ENCODE measurements at regions not wholly inside any gene's neighbourhood (a gene's known extent, or its start where the extent isn't known, plus 50 kb on each side); places are given as distances from the start of the nearest gene placed in this dataset.

DNA sequence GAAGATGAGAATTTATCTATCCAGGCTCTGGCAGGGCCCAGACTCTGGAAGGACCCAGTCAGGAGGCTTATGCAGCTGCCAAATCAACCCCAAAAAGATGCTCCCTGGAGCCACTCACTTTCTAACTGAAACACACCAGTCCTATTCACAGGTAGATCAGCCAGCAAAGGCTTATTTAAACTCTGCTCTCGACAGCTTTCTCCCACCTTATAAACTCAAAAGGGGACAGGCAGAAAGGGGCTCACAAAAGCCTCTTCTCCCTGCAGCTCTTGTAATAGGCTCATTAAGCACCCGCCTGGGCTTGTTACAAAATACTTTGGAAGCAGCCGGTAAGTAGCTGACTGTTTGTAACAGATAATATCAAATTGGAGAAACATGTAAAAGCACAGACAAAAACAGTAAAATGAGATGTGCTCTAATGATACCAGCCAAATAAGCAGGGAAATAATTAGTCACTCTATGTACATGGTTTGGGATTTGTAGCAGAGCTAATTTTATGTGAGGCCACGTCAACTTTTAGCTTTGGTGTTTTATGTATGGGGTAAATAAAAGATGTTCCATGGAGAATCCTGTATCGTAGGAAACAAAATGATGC, 213.8 kb downstream of the NR2F2 start:
- Histone ChIP-seq H3K9me3 (ENCODE audit: control insufficient read depth, insufficient read depth, low read length) (no peaks in the 10 kb centered on the region), H3K4me3 (ENCODE audit: low read depth, low read length) (no peak overlapping the region), H3K9ac (ENCODE audit: low read depth, low read length) (no peak overlapping the region), H3K36me3 (ENCODE audit: control insufficient read depth, insufficient read depth, low read length) (no peaks in the 10 kb centered on the region), H3K27me3 (ENCODE audit: control insufficient read depth, insufficient read depth, low read length) (no peaks in the 10 kb centered on the region), H3K4me1 (ENCODE audit: control insufficient read depth, insufficient read depth, low read length) (peaks cover 5% of the 10 kb centered on the region)

DNA sequence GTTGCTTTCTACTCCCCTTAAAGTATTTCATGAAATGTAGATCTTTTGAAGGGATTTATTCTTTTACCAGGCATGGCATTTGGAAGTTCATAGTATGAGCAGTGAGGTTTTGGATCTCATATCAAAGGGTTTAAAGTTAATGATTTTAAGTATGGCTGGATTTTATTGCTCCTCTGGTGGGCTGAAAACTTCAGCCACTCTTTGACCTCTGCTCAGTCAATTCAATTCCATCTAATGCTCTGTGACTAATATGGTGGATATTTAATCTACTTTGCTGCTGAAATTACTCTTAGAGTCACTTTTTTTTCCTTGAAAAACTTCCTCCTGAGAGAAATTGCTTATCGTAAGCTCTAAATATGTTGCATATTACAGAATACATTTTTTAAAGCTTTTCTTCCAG, 218.6 kb downstream of the NR2F2 start:
- H3K9me3 ChIP-seq (ENCODE audit: control insufficient read depth, insufficient read depth, low read length), result no peaks in the 10 kb centered on the region
- H3K36me3 ChIP-seq (ENCODE audit: control insufficient read depth, insufficient read depth, low read length), result no peaks in the 10 kb centered on the region
- no peaks in the 10 kb centered on the region for H3K4me1 ChIP-seq (ENCODE audit: control insufficient read depth, insufficient read depth, low read length)
- H3K9ac ChIP-seq (ENCODE audit: low read depth, low read length), result no peak overlapping the region
- H3K27me3 ChIP-seq (ENCODE audit: control insufficient read depth, insufficient read depth, low read length), result no peaks in the 10 kb centered on the region
- no peak overlapping the region for H3K4me3 ChIP-seq (ENCODE audit: low read depth, low read length)

- Histone ChIP-seq H3K4me1 (ENCODE audit: control insufficient read depth, insufficient read depth, low read length) (no peaks in the 10 kb centered on the region), H3K4me3 (ENCODE audit: low read depth, low read length) (no peak overlapping the region), H3K27me3 (ENCODE audit: control insufficient read depth, insufficient read depth, low read length) (no peaks in the 10 kb centered on the region), H3K36me3 (ENCODE audit: control insufficient read depth, insufficient read depth, low read length) (no peaks in the 10 kb centered on the region), H3K9me3 (ENCODE audit: control insufficient read depth, insufficient read depth, low read length) (no peaks in the 10 kb centered on the region), H3K9ac (ENCODE audit: low read depth, low read length) (no peak overlapping the region)
These were observed 220.7 kb downstream of the NR2F2 start for GRCh38 chr15:96551196-96551595.

- H3K9ac ChIP-seq (ENCODE audit: low read depth, low read length), result no peak overlapping the region
- no peaks in the 10 kb centered on the region for H3K27me3 ChIP-seq (ENCODE audit: control insufficient read depth, insufficient read depth, low read length)
- no peaks in the 10 kb centered on the region for H3K36me3 ChIP-seq (ENCODE audit: control insufficient read depth, insufficient read depth, low read length)
- H3K4me1 ChIP-seq (ENCODE audit: control insufficient read depth, insufficient read depth, low read length), result no peaks in the 10 kb centered on the region
- no peak overlapping the region for H3K4me3 ChIP-seq (ENCODE audit: low read depth, low read length)
- H3K9me3 ChIP-seq (ENCODE audit: control insufficient read depth, insufficient read depth, low read length), result no peaks in the 10 kb centered on the region
These were observed 221.2 kb downstream of the NR2F2 start for GRCh38 chr15:96551722-96552121.

- H3K9me3 ChIP-seq (ENCODE audit: control insufficient read depth, insufficient read depth, low read length), result no peaks in the 10 kb centered on the region
- H3K4me1 ChIP-seq (ENCODE audit: control insufficient read depth, insufficient read depth, low read length), result no peaks in the 10 kb centered on the region
- no peaks in the 10 kb centered on the region for H3K27me3 ChIP-seq (ENCODE audit: control insufficient read depth, insufficient read depth, low read length)
- no peaks in the 10 kb centered on the region for H3K36me3 ChIP-seq (ENCODE audit: control insufficient read depth, insufficient read depth, low read length)
- no peak overlapping the region for H3K9ac ChIP-seq (ENCODE audit: low read depth, low read length)
- H3K4me3 ChIP-seq (ENCODE audit: low read depth, low read length), result no peak overlapping the region
These were observed 222.5 kb downstream of the NR2F2 start for GRCh38 chr15:96553006-96553405.

- no peaks in the 10 kb centered on the region for H3K36me3 ChIP-seq (ENCODE audit: control insufficient read depth, insufficient read depth, low read length)
- H3K9me3 ChIP-seq (ENCODE audit: control insufficient read depth, insufficient read depth, low read length), result no peaks in the 10 kb centered on the region
- no peak overlapping the region for H3K4me3 ChIP-seq (ENCODE audit: low read depth, low read length)
- H3K9ac ChIP-seq (ENCODE audit: low read depth, low read length), result no peak overlapping the region
- no peaks in the 10 kb centered on the region for H3K4me1 ChIP-seq (ENCODE audit: control insufficient read depth, insufficient read depth, low read length)
- H3K27me3 ChIP-seq (ENCODE audit: control insufficient read depth, insufficient read depth, low read length), result no peaks in the 10 kb centered on the region
These were observed 223.0 kb downstream of the NR2F2 start for GRCh38 chr15:96553451-96553850.

DNA sequence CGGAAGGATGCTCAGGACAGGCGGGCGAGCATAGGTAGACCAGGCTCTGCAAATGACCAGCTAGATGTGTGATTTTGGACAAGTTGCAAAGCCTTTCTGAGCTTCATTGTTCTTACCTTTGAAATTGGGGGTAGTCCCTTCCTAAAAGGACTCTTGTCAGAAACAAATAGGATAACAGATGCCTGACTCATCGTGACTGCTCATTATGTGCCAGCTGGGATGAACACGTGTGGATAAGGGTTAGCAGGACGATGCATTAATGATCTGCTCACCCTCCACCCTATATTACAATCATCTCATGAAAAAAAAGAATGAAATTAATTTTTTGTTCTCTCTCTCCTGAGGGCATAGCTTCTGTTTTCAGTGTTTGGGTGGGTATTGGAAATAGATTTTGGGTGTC, 223.4 kb downstream of the NR2F2 start:
- Histone ChIP-seq H3K27me3 (ENCODE audit: control insufficient read depth, insufficient read depth, low read length) (no peaks in the 10 kb centered on the region), H3K36me3 (ENCODE audit: control insufficient read depth, insufficient read depth, low read length) (no peaks in the 10 kb centered on the region), H3K4me3 (ENCODE audit: low read depth, low read length) (no peak overlapping the region), H3K9ac (ENCODE audit: low read depth, low read length) (no peak overlapping the region), H3K4me1 (ENCODE audit: control insufficient read depth, insufficient read depth, low read length) (no peaks in the 10 kb centered on the region), H3K9me3 (ENCODE audit: control insufficient read depth, insufficient read depth, low read length) (no peaks in the 10 kb centered on the region)

DNA sequence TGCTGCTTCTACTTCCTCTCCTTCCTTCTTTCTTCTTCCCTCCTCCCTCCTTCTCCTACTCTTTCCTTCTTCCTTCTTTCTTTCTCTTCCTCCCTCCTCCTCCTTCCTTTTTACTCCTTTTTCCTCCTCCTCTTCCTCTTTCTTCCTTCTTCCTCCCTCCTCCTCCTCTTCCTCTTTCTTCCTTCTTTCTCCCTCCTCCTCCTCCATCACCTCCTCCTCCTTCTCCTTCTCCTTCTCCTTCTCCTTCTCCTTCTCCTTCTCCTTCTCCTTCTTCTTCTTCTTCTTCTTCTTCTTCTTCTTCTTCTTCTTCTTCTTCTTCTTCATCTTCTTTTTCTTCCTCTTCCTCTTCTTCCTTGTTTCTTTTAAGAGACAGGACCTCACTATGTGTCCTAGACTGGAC, 224.0 kb downstream of the NR2F2 start:
- no peak overlapping the region for H3K9ac ChIP-seq (ENCODE audit: low read depth, low read length)
- H3K27me3 ChIP-seq (ENCODE audit: control insufficient read depth, insufficient read depth, low read length), result no peaks in the 10 kb centered on the region
- no peaks in the 10 kb centered on the region for H3K4me1 ChIP-seq (ENCODE audit: control insufficient read depth, insufficient read depth, low read length)
- H3K4me3 ChIP-seq (ENCODE audit: low read depth, low read length), result no peak overlapping the region
- no peaks in the 10 kb centered on the region for H3K36me3 ChIP-seq (ENCODE audit: control insufficient read depth, insufficient read depth, low read length)
- no peaks in the 10 kb centered on the region for H3K9me3 ChIP-seq (ENCODE audit: control insufficient read depth, insufficient read depth, low read length)

DNA sequence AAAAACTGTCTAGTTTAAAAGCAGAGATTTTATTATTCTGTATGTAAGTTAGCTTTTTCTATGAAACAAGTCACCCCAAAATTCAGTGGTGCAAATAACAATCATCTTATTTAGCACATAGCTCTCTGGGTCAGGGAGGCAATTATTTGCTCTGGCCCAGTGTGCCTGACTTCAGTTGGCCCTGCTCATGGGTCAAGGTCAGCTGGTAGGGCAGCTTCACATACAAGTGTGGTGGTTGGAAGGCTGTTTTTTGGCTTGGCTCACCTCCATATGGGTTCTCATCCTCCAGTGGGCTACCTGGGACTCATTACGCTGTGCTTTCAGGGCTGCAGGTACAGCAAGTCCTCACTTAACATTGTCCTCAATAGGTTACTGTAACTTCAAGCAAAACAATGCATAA, 228.6 kb downstream of the NR2F2 start:
- no peak overlapping the region for H3K9ac ChIP-seq (ENCODE audit: low read depth, low read length)
- no peaks in the 10 kb centered on the region for H3K27me3 ChIP-seq (ENCODE audit: control insufficient read depth, insufficient read depth, low read length)
- H3K36me3 ChIP-seq (ENCODE audit: control insufficient read depth, insufficient read depth, low read length), result no peaks in the 10 kb centered on the region
- no peak overlapping the region for H3K4me3 ChIP-seq (ENCODE audit: low read depth, low read length)
- H3K9me3 ChIP-seq (ENCODE audit: control insufficient read depth, insufficient read depth, low read length), result no peaks in the 10 kb centered on the region
- H3K4me1 ChIP-seq (ENCODE audit: control insufficient read depth, insufficient read depth, low read length), result no peaks in the 10 kb centered on the region

DNA sequence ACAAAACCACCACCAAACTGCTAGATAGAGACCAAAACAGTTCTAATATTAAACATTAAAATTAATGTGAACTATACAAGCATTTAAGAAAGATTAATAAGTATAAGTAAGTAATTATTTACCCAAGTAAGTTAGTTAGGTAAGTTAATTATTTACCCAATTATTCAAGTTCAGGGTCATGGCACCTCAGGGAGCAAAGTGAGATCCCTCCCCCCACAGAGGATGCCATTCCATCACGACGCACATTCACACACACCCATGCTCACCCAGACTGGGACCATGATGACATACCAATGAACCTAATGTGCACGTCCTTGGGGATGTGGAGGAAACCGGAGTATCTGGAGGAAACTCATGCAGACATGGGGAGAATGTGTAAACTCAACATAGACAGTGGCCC, 229.1 kb downstream of the NR2F2 start:
- Histone ChIP-seq H3K9ac (ENCODE audit: low read depth, low read length) (no peak overlapping the region), H3K9me3 (ENCODE audit: control insufficient read depth, insufficient read depth, low read length) (no peaks in the 10 kb centered on the region), H3K36me3 (ENCODE audit: control insufficient read depth, insufficient read depth, low read length) (no peaks in the 10 kb centered on the region), H3K4me1 (ENCODE audit: control insufficient read depth, insufficient read depth, low read length) (no peaks in the 10 kb centered on the region), H3K4me3 (ENCODE audit: low read depth, low read length) (no peak overlapping the region), H3K27me3 (ENCODE audit: control insufficient read depth, insufficient read depth, low read length) (no peaks in the 10 kb centered on the region)

DNA sequence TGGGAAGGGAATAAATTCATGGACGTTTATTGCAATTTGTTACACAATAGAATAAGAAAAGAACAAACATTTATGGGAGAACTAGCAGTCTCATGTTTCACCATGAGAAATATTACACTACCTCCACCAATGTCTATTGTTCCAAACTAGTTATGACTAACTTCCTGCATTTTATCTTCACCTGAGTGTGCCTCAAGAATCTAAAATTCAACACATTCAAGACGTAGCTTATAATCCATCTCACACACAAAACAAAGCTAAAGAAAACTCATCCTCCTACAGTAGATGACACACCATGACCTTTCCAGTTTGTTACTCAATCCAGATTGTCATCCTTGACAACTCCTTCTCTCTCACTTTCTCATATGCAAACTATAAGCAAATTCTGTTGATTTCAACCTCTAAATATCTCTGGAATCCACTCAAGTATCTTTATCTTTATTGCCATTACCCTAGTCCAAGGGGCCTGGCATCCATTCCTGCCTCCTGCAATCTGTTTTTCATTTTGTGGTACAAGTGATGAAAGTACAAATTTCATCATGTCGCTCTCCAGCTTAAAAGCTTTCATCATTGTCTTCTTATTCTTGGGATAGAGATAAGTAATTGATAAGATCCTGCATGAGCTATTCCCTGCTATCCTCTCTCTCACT, 229.9 kb downstream of the NR2F2 start:
- no peak overlapping the region for H3K9ac ChIP-seq (ENCODE audit: low read depth, low read length)
- no peaks in the 10 kb centered on the region for H3K9me3 ChIP-seq (ENCODE audit: control insufficient read depth, insufficient read depth, low read length)
- no peaks in the 10 kb centered on the region for H3K36me3 ChIP-seq (ENCODE audit: control insufficient read depth, insufficient read depth, low read length)
- no peak overlapping the region for H3K4me3 ChIP-seq (ENCODE audit: low read depth, low read length)
- no peaks in the 10 kb centered on the region for H3K27me3 ChIP-seq (ENCODE audit: control insufficient read depth, insufficient read depth, low read length)
- H3K4me1 ChIP-seq (ENCODE audit: control insufficient read depth, insufficient read depth, low read length), result no peaks in the 10 kb centered on the region

DNA sequence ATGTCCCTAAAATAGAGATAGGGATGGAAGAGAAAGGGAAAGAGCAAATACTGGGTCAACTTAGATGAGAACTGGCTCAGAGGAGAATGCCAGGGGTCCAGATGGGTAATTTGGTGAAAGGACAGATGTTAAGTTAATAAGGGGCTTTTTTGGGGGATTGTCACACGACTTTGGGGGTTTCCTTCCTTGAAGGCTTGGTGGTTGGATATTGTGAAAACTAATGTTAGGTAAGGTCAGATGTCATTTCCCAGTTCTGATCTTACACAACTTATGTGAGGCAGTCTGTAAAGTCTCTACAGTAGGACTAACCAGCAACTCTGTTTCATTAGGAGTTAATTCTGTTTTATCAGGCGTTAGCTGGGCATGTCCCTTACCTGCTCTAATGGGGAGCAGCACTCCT, 231.1 kb downstream of the NR2F2 start:
- Histone ChIP-seq H3K9me3 (ENCODE audit: control insufficient read depth, insufficient read depth, low read length) (no peaks in the 10 kb centered on the region), H3K9ac (ENCODE audit: low read depth, low read length) (no peak overlapping the region), H3K4me1 (ENCODE audit: control insufficient read depth, insufficient read depth, low read length) (no peaks in the 10 kb centered on the region), H3K4me3 (ENCODE audit: low read depth, low read length) (no peak overlapping the region), H3K27me3 (ENCODE audit: control insufficient read depth, insufficient read depth, low read length) (no peaks in the 10 kb centered on the region), H3K36me3 (ENCODE audit: control insufficient read depth, insufficient read depth, low read length) (no peaks in the 10 kb centered on the region)
